ENCODE measurements at regions not wholly inside any gene's neighbourhood (a gene's known extent, or its start where the extent isn't known, plus 50 kb on each side); places are given as distances from the start of the nearest gene placed in this dataset.

DNA sequence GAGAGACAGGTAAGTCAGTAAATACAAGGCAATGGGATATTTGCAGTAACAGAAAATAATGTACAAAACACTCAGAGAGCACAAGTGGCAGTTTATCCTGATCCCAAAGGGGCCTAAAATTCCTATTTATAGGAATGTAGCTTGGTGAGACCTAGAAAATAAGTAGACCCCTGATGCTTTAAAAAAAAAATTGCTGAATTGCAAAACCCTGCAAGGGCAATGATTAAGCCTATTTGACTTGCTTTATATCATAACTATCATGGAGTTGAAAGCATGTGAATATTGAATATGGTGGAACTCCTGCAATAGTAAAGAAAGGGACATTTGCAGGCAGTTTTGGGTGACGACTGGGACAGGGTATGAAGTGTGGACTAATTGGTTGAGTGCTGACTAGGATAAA is 101.9 kb upstream of the C1orf21 start:
- DNase-seq: no peak

DNA sequence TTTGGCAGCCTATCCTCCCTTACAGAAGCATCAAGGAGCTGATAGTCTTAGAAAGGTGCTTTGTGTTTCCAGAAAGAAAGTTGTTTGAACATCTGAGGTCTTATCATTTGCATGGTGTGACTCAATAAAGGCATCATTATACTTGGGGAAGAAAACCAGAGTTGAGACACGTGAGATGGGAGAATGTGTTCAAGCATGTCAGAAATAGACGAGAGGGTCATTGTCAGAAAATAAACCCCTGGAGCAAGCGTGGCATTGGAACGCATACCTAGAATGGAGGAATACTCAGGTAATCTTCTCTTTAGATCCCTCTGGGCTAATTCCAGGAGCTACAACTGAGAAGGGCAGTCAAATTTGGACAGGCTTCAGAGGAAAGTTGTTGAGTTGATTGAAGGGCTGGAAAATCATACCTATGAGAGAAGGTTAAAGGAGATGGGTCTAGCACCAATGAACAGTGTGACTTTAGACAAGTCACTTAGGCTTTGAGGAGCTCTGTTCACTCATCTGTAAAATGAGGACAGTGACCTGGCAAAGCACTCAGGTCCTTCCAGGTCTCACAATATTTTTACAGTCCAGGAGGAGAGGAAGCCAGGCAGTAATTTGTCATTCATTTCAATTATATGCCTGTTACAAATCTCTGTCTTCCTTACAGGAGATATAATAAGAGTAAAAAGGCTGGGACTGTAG is 101.3 kb upstream of the C1orf21 start:
- no peak for DNase-seq

DNA sequence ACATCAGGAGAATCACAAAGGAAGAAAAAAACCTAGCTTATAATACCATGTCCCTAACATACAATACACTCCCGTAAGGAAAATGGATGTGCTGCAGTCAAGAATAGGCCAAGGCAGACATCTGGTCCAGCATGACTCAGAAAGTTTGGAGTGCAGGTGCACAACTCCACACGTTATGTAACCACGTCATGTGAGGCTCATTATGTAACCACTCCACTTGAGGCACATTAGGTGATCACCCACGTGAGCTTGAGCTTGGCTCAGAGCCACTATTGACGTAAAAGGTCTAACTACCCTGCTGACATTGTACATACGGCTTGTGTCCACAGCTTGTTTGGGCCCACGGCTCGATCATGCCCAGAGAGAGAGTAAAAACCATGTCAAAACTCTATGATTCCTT is 99.8 kb upstream of the C1orf21 start:
- DNase-seq: no peak

DNA sequence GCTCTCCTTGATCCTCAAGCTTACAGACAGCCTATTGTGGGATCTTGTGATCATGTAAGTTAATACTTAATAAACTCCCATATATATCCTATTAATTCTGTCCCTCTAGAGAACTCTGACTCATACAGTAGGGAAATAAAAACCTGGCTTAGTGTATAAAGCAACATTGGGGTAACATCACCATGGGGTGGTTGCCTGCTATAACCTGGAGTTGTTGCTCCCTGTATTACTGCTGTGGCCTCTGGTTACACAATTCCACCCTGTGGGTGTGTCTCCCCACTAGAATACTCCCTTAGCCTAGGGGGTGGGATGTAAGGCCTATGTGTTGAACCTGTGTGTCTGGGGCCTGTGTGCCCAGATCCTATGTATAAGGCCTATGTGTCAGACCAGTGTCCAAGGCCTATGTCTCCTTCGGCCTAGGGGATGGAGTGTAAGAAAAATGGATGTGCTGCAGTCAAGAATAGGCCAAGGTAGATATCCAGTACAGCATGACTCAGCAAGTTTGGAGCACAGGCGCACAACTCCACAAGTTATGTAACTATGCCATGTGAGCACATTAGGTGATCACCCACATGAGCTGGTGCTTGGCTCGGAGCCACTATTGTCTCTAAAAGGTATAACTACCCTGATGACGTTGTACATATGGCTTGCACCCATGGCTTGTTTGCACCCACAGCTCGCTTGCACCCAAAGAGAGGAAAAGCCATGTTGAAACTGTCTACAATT is 96.8 kb upstream of the C1orf21 start:
- DNase-seq: no peak

DNA sequence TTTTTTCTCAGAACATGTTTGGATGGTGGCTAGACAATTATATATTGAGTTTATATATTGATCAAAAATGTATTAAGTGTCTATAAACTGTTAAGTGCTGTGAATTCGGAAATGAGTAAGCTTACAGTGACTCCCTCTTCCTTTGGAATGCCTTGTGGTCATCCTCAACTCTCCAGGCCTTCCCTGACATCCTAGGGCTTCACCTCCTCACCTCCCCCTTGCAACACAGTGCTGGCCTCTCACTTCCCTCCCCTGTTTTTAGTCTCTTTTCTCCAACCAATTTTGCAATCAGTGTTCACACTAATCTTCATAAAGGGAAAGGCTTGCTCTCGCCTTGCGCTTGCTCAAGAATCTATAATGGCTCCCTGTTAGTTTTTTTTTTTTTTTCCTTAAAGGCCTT is 95.1 kb upstream of the C1orf21 start:
- no peak for DNase-seq

DNA sequence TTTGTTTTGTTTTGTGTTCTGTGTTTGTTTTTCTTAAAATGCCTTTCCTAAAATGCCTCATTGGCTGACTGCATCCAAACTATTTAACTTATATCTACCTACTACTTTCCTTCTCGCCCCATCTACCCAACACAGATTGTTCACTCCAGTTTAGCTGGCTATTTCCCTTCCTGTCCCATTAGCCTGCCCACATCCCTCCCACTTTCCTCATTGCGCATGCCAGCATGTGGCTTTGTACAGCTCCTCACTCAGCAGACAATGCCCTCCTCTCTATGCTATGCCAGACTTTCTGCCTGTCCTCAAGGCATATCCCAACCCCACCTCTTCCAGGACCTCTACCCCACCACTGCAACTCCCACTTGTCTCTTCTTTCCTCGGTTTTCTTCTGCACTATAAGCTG is 94.7 kb upstream of the C1orf21 start:
- DNase-seq: no peak

DNA sequence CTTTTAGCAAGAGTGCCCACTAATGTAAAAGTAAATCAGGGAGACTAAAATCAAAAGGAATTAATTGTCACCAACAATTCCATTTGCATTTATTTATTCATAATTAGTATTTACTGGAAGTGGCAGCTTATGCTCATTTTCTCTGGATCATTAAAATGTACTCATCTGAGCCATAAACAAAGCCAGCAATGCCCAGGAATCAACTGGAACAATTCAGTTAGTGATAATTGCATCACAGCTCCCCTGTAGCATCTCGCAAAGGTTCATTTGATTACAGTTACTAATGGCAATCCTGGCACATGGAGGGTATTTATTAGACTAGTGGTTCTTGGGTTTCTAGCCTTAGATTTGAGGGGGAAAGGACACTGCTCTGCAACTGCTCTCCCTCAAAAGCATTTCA is 92.7 kb upstream of the C1orf21 start:
- DNase-seq: no peak

DNA sequence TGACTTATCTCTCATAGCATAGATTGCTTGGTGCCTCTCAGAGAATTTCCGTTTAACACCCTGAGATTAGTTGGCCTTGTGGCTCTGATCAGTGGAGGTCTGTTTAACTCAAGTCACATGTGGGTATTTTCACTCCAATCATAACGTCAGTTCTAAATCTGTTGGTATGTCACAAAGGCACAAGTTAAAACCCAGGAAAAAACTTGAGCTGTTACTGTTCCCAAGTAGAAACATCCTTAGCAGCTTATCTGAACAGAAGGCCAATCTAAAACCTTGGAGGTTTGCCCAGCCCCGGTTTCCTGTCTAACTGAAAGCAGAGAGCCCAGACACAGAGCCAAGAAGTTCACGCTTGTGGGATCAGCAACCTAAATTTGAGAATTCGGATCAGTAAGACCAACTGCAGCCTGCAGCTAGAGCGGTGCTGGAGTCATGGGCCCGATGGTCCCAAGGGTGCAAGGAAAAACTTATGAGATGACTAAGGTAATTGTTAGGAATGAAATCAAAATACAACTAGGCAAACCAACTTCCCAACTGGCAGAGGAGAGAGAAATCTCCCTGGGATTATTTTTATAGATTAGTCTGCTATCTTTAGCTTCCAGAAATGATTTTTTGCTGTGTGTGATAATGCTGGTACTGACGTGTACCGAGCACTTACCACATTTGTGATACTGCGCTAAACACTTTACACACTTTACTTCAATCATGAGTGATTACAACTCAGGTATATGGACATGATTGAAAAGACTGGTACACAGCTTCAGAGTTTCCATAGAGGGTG is 90.2 kb upstream of the C1orf21 start:
- no peak for DNase-seq

DNA sequence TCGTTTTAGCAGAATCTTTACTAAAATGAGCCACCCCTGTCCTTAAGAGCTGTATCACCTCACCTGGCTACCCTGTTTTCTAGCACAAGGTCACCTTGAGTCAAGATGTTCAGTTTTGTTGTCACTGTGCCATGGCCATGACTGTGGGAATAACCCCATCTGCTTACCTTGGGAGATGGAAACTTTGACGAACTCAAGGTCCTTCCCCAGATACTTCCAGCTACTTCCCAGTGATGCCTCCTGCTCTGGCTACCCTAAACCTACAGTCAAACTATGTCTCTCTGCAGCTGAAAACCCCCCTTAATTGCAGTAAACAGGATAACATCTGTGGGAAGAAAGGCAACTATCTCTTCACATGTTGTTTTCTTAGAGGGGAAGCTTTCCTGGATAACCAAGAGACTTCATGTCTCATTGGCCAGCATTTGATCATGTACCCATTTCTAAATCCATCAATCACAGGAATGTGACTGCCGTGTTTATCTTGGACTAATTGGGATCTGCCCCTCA is 89.5 kb upstream of the C1orf21 start:
- DNase-seq: no peak

DNA sequence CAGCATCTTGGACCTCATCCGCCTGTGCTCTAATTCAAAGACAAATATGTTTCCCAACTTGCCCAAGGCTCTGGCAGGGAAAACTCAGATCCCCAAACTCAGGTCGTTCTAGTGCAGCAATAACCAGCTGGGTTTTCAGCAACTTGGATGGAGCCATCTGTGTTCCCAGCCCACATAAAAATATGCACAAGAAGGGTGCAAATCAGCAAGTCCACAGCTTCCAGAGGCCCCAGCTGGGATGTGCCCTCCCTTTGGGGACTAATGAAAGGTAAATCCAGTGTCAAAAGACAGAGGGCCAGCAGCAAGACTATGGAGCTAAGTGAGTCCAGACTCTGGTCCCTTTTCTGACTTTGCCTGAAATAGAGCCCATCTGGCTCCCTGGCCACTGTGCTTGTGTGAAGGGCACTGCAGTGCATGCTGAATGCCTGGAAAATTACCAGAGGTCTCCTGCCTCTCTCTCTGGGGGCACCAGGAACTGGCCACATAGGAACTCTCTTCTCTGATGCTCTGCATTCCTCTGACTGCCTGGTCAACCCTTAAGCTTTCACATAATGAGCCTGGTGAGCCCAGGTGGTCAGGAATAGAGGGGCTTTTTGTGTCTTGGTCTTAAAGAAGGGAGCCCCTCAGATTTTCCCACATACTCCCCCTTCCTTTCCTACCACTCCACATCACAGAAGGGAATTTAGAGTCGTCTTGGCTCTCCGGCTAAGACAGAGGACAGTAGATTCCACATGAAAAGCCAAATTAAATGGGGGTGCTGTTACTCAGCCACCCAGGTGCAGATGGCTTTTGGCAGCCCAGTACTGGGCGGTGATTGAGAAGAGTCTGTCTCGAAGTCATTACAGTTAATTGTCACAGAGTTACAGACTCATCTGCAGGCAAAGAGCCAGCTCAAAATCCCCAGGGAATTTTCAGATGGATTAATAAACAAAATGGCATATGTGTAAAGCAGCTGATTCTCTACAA is 88.1 kb upstream of the C1orf21 start:
- no peak for DNase-seq

DNA sequence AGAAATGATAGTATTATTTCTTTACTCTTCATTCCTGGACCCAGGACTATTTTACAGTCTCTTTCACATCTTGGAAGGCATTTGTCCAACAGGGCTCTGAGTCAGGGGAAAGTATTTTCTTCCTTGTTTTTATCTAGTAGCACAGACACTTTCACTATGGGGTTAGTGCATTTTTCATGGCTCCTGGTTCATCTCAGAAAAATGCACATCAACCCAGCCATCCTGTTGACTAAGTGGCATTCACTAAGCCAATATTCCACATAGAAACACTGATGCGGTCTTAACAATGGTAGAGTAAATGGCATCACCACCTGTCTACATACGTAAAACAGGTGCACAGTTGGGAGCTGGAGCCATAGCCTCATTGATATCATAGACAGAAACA is 87.4 kb upstream of the C1orf21 start:
- DNase-seq: no peak

DNA sequence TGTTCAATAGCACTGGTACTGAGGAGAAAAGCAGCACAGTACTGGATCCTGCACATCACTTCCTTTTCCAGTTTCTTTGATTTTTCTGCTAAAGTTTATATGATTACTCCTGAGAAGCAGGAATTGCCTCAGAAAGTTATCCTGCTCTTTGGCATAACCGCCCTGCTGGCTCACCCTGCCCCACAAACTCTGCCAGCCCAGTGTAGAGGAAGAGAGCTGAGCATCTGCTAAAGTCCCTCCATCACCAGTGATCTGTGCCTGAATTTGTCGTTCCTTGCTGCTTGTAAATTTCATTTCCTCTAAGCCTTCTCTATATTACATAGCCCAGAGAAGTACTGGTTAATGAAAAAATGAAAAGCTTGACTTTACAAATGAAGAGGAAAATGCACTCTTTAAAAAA is 87.0 kb upstream of the C1orf21 start:
- no peak for DNase-seq

DNA sequence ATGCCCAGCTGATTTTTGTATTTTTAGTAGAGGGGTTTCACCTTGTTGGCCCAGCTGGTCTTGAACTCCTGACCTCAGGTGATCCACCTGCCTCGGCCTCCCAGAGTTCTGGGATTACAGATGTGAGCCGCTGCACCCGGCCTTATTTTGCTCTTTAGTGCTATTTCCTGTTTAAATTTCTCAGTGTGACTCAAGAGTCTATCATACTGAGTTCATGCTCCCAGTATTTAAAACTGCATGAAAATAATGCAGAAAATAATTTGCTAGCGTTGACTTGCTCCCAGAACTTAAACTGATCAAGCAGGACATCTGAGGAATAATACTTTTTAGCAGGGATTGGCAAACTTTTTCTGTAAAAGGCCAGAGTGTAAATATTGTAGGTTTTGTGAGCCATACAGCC is 86.4 kb upstream of the C1orf21 start:
- no peak for DNase-seq

DNA sequence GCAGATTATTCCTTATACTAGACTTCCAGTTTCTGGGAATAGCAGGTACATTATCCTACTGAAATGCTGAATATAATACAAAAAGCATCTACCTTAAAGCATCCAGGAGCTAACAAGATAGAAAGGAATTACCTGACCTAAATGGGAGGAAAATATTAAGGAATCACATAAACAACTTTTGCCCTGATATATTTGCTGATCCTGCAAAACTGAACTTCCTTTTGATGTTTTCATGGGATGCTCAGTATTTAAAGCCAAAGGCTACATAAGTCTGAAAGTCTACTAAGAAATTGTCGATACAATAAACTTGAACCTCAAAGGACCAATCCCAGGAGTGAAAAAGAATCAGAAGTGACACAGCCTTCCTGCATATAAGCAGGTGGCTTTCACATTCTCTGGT is 85.6 kb upstream of the C1orf21 start:
- no peak for DNase-seq

DNA sequence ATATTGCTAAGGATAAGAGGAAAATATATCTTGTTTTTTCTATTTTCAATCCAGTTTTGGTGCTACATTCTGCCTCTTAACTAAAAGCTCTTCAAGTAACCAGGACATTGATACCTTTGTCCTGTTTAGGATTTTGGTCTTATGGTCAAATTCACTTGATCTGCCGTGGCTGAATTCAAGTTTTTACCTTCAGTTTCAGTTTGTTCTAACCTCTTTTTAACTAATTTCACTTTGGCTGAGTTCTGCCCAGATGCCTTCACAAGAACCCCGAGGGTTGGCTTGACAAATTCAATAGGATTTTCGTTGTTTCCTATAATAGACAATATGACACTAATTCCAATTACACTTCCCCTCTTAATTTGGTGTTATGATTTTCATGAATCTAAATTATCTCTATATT is 84.5 kb upstream of the C1orf21 start:
- DNase-seq: no peak

DNA sequence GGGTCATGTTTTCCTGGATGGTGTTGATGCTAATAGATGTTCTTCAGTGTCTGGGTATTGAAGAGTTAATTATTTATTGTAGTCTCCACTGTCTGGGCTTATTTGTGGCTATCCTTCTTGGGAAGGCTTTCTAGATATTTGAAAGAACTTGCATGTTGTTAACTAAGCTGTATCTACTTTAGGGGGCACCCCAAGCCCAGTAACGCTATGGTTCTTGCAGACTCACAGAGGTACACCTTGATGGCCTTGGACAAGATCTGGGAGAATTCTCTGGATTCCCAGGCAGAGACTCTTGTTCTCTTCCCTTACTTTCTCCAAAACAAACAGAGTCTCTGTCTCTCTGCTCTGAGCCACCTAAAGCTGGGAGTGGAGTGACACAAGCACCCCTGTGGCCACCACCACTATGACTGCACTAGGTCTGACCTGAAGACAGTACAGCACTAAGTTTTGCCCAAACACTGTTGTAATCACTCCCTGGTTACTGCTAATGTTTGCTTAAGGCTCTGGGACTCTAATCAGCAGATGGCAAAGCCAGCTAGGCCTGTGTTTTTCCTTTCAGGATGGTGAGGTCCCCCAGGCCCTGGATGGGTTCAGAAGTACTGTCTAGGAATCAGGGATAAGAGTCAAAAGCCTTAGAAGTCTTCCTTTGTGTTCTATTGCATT is 76.5 kb upstream of the C1orf21 start:
- DNase-seq: no peak

DNA sequence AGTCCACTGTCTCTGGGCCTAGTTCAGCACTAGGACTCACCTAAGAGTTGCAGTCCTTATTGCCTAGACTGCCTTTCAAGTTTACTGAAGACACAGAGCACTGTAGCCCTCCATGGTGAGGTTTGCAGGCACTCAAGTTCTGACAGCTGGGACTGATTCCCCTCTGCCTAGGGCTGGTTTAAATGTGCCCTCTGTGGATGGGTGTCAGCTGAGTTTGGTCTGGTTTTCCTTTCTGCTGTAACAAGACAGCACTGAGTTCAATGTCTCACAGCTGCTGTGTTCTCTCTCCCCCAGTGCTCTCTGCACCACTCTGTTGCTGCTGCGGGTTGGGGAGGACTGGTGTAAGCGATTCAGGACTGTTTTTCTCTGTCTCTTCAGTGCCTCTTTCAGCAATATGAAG is 75.2 kb upstream of the C1orf21 start:
- no peak for DNase-seq

DNA sequence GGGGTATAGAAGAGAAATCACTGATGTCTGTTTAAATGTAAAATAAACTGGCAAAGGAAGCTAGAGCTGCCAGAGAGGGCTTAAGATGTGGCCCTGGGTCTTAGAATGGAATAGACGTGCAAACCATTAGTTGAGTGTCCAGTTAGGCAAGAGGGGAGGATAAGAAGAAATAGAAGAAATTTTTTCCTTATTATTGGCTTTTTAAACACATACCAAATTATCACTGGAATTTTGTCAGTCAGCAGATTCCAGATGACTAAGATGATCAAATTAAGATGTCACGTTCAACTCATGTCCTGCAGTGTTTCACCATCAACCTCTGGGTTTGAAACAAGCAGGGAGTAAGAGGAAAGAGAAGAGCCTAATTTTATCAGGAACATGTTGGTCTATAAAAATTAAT is 71.6 kb upstream of the C1orf21 start:
- DNase-seq: no peak

DNA sequence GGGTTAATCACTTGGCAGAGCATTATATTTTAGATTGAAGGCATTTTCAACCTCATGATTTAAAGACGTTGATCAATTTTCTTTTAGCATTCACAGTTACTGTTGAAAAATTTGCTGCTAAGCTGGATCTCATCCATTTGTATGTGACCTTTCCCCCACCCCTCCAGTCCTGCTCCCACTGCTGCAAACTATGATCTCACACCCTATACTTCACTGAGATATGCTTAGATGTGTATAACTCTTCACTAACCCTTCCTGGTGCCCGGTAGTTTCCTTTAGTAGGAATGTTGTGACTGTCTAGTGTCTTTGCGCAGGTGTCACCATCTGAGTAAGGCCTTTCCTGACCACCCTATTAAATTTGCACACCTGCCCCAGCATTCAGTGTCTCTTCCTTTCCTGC is 67.0 kb upstream of the C1orf21 start:
- no peak for DNase-seq

DNA sequence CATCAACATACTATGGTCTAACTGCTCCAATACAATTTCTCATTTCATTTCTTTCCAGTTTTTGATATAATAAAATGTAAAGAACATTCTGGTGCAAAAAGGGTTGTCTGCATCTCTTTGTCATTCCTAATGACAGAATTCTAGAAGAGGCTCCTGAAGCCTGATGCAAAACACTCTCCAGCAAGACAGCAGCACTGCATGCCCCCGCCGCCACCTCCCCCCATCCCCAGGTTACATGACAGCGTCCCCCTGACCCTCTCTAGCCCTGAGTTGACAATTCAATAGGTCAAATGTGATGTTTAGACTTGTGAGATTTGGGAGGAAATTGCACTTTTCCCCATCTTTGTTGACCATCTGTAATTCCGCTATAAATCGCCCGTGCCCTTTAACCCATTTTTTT is 64.6 kb upstream of the C1orf21 start:
- no peak for DNase-seq

DNA sequence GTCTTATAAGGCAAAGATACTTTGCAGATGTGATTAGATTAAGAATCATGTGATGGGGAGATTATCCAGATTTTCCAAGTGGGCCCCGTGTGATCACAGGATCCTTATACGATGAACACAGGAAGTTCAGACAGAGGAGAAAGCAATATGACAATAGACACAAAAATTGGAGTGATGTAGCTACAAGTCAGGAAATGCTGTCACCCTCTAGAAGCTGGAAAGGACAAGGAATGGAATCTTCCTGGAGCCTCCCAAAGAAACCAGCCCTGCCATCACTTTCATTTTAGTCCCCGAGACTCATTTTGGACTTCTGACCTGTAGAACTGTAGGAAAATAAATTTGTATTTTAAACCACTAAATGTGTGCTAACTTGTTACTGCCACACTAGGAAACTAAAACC is 61.9 kb upstream of the C1orf21 start:
- DNase-seq: no peak

DNA sequence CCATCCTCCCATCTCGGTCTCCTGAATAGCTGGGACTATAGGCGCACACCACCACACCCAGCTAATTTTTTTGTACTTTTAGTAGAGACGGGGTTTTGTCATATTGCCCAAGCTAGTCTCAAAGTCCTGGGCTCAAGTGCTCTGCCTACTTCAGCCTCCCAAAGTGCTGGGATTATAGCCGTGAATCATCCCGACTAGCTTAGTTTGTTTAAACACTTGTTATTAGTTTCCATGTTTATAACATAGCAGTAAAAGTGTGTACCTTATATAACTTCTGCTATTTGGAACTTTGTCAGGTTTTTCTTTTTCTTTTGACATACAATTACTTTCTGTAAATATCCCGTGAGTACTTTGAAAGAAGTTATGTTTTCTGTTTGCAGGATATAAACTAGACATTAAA is 60.6 kb upstream of the C1orf21 start:
- DNase-seq: no peak
